GM20000 (cell line): ENCODE measurements at regions not wholly inside any gene's neighbourhood (a gene's known extent, or its start where the extent isn't known, plus 50 kb on each side); places are given as distances from the start of the nearest gene placed in this dataset.

Experiments used
- DNase-seq: peaks from one replicate; pipeline ENCODE4 v3.0.0; 2012; ENCODE audit warnings: low spot score
- TF ChIP-seq, protein P1 (sequence below): IDR thresholded peaks from 2 replicates; pipeline ENCODE4 v1.5.1; 2012; ENCODE audit warnings: mild to moderate bottlenecking, control low read depth; ENCODE audit errors: extremely low read depth, missing control alignments

DNA sequence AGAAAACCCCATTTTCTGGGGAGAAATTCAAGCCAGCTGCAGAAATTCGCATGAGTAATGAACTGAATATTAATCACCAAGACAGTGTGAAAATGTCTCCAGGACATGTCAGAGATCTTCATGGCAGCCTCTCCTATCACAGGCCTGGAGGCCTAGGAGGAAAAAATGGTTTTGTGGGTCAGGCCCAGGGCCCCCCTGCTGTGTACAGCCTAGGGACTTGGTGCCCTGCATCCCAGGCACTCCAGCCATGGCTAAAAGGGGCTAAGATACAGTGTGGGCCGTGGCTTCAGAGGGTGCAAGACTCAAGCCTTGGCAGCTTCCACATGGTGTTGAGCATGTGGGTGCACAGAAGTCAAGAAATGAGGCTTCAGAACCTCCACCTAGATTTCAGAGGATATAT lies 185.9 kb upstream of the GATB start:
- no peak for DNase-seq
- TF ChIP-seq, protein P1, sequence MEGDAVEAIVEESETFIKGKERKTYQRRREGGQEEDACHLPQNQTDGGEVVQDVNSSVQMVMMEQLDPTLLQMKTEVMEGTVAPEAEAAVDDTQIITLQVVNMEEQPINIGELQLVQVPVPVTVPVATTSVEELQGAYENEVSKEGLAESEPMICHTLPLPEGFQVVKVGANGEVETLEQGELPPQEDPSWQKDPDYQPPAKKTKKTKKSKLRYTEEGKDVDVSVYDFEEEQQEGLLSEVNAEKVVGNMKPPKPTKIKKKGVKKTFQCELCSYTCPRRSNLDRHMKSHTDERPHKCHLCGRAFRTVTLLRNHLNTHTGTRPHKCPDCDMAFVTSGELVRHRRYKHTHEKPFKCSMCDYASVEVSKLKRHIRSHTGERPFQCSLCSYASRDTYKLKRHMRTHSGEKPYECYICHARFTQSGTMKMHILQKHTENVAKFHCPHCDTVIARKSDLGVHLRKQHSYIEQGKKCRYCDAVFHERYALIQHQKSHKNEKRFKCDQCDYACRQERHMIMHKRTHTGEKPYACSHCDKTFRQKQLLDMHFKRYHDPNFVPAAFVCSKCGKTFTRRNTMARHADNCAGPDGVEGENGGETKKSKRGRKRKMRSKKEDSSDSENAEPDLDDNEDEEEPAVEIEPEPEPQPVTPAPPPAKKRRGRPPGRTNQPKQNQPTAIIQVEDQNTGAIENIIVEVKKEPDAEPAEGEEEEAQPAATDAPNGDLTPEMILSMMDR: no peak

DNA sequence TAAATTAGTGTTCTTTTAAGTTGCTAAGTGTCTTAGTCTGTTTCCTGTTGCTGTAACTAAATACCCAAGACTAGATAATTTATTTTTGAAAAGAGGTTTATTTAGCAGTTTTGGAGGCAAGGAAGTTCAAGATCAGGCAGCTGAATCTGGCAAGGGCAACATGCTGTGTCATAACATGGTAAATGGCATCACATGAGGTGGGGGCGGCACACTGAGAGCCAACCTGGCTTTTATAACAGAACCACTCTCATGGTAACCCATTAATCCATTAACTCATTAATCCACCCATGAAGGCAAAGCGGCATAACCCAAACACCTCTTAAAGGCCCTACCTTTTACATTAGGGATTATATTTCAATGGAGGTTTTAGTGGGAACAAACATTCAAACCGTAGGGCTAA lies 182.2 kb upstream of the GATB start:
- TF ChIP-seq, protein P1: no peak
- DNase-seq: no peak

DNA sequence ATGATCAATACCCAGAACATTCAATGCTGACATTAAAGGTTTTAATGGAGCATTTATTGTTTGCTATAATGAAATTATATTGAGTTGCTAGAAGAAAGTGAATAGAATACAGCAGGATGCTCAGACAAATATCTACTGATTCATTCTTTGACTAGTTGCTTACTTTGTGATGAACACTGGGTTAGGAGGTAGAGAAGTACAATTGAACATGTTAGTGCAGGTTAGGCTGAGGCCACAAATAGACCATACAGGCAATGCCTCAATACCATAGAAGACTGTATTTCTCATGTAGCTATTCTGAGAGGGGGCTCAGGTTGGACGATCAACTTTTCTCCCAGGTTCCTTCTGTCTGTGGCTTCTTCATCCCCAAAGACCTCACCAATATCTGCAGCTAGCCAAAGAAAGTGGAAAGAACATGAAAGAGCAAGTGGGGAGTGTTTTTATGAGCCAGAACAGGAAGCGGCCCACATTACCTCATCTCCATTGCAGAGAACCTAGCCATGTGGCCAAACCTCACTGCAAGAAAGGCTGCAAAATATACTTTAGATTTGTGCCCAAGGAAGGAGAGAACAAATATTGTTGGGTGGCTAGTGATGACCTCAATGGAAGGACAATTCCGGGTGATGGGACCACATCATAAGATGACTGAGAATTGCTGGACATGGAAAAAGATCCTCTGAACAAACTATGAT lies 180.3 kb upstream of the GATB start:
- DNase-seq: no peak
- TF ChIP-seq, protein P1: no peak

DNA sequence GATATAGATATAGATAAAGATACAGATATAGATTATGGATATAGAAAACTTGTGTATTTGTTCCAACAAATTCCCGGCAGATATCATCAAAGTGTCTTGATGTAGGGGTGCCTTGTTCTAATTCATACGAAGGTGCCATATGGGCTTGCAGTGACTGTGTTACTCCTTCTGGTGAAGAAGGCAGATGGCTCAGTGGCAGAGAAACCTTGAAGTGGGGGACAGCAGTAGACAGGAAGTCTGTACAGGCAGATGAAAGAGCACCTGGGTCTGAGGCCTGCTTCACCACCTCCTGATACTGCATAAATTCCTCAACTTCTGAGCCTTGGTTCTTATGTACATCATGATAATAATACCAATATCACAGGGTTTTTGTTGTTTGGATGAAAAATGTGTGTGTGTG lies 179.5 kb upstream of the GATB start:
- DNase-seq: no peak
- TF ChIP-seq, protein P1: no peak

DNA sequence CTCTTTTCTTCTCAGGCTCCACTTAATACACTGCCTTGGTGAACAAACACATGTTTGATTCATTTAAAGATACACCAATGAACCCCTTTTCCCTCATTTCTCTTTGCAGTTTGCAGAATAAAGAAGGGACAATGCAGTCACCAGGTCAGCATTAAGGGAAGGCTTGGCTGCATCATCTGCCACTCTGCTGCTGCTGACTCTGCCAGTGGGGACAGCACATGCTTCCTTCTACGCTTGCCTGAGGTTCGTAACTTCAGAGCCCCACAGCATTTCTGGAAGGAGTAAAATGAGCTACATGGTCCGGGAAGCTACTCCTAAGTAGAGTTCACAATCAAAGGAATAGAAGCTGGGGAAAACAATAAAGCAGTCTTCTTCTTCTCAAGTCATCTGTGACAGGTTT lies 178.9 kb upstream of the GATB start:
- TF ChIP-seq, protein P1: no peak
- no peak for DNase-seq

DNA sequence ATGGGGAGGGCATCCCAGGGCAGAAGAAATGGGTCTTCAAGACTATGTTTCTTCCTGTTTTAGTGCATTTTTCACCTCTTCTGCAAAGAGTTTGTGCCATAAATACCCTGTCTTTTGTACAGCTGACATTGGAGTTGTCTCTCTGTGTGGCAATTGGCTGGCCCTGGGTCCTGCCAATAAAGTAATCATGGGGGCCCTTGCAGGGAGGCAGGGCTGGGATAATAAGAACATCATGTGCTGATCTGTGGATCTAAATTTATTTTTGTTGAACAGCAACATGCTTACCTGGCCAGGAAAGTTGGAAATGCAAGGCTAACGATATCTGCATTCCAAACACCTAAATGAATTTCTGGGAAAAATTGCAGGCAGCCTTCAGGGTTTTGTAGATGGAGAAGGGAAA lies 174.6 kb upstream of the GATB start:
- TF ChIP-seq, protein P1: no peak
- DNase-seq: no peak

DNA sequence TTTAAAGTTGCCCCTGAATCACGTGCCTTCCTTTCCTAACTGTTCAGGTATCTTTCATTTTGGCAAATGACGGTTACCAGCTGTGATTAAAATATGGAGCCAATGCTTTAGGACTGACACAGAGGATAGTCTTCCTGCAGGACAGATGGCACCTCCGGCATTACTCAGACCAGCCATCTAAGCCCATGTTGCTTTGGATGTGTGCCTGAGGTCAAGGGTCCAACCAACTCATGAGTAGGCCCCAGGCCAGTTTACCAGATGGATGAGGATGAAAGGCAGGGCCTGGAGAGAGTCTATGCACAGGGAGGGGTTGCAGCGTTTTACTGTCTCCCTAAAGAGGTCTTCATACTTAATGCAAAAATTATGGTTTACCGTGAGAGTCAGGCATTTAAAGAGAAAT lies 174.0 kb upstream of the GATB start:
- no peak for DNase-seq
- TF ChIP-seq, protein P1: no peak
